GM12878 (cell line): ENCODE measurements at regions not wholly inside any gene's neighbourhood (a gene's known extent, or its start where the extent isn't known, plus 50 kb on each side); places are given as distances from the start of the nearest gene placed in this dataset.

Experiments used
- HDAC6 ChIP-seq: fragments of 200-600 bp; sonication (generic); IDR thresholded peaks from one replicate; pipeline ENCODE4 v1.8.0; 2017; ENCODE audit warnings: antibody characterized with exemption; ENCODE audit not compliant: unreplicated experiment
- MEF2B ChIP-seq: fragments of 450-650 bp; IDR thresholded peaks from 2 replicates; pipeline ENCODE4 v1.6.1; 2018; ENCODE audit warnings: mild to moderate bottlenecking, moderate library complexity; ENCODE audit not compliant: partially characterized antibody, poor library complexity, severe bottlenecking
- NFXL1 ChIP-seq: fragments of 450-650 bp; IDR thresholded peaks from 2 replicates; pipeline ENCODE4 v1.6.1; 2017; ENCODE audit warnings: antibody characterized with exemption, mild to moderate bottlenecking, borderline replicate concordance
- RCOR1 ChIP-seq: conservative IDR thresholded peaks from 2 replicates; pipeline ENCODE4 v1.6.1; 2012; ENCODE audit warnings: low read depth, low read length, improper control_type of control experiment
- SMC3 ChIP-seq: IDR thresholded peaks from 2 replicates; pipeline ENCODE4 v1.6.1; 2011; ENCODE audit warnings: low read length, improper control_type of control experiment, borderline replicate concordance
- SP1 ChIP-seq: IDR thresholded peaks from one replicate; pipeline ENCODE4 v1.6.1; 2011; ENCODE audit warnings: low read depth, low read length
- TF ChIP-seq, protein P1 (sequence below): fragments of 450-650 bp; IDR thresholded peaks from 2 replicates; pipeline ENCODE4 v1.6.1; 2017; ENCODE audit warnings: mild to moderate bottlenecking, low read depth, inconsistent platforms; ENCODE audit not compliant: poor library complexity, severe bottlenecking
- TF ChIP-seq, protein P2 (sequence below): IDR thresholded peaks from 2 replicates; pipeline ENCODE4 v1.6.1; 2012; ENCODE audit warnings: low read depth, low read length, improper control_type of control experiment
- TF ChIP-seq, protein P3 (sequence below): IDR thresholded peaks from 2 replicates; pipeline ENCODE4 v1.6.1; 2011; ENCODE audit warnings: borderline replicate concordance, low read depth, mild to moderate bottlenecking, moderate library complexity, mixed read lengths, low read length; ENCODE audit not compliant: insufficient read depth; ENCODE audit errors: extremely low read length
- TF ChIP-seq, protein P4 (sequence below): fragments of 450-650 bp; IDR thresholded peaks from 2 replicates; pipeline ENCODE4 v1.6.1; 2018; ENCODE audit warnings: borderline replicate concordance, mild to moderate bottlenecking; ENCODE audit not compliant: partially characterized antibody
- TF ChIP-seq, protein P5 (sequence below): fragments of 450-650 bp; IDR thresholded peaks from 2 replicates; pipeline ENCODE4 v1.6.1; 2017; ENCODE audit warnings: borderline replicate concordance
- TF ChIP-seq, protein P6 (sequence below): IDR thresholded peaks from 2 replicates; pipeline ENCODE4 v1.6.1; 2012; ENCODE audit warnings: low read depth, low read length, improper control_type of control experiment
- TF ChIP-seq, protein P7 (sequence below): IDR thresholded peaks from 2 replicates; pipeline ENCODE4 v1.6.1; 2011; ENCODE audit warnings: low read depth, low read length, improper control_type of control experiment, borderline replicate concordance

DNA sequence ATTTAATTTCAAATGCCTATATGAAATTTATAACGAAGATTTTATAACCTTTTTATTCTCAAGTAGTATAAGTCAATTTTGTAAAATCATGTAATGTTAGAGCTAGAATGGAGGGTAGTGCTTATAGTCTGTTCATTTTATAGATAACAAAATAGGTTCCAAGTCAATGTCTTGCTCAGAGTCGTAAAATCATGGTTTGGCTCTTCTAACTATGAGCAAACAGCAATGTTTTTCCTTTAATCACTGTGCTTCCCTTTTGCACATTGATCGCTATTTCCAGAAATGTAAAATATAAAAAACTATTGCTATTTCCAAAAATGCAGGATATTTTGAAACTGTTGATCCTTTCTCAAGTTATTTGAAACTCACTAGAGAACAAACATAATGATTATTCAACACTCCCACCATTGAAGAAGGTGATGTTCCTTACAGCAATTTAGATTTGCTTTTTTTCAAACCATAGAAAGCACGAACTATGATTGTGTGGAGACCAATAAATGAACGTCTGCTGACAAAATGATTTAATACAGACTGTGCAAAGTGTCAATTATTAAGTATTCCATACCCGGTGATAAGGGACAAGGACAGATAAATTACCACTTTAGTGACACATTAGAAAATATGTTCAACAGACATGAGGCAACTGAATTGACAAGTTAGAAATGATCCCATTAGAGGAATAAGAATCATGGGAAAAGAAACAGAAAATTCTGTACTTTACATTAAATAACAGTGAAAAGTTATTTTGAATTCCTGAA lies 412.1 kb upstream of the TECRL start (continued):
- TF ChIP-seq, protein P1, sequence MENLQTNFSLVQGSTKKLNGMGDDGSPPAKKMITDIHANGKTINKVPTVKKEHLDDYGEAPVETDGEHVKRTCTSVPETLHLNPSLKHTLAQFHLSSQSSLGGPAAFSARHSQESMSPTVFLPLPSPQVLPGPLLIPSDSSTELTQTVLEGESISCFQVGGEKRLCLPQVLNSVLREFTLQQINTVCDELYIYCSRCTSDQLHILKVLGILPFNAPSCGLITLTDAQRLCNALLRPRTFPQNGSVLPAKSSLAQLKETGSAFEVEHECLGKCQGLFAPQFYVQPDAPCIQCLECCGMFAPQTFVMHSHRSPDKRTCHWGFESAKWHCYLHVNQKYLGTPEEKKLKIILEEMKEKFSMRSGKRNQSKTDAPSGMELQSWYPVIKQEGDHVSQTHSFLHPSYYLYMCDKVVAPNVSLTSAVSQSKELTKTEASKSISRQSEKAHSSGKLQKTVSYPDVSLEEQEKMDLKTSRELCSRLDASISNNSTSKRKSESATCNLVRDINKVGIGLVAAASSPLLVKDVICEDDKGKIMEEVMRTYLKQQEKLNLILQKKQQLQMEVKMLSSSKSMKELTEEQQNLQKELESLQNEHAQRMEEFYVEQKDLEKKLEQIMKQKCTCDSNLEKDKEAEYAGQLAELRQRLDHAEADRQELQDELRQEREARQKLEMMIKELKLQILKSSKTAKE, result no peak
- no peak for TF ChIP-seq SP1
- TF ChIP-seq, protein P2, sequence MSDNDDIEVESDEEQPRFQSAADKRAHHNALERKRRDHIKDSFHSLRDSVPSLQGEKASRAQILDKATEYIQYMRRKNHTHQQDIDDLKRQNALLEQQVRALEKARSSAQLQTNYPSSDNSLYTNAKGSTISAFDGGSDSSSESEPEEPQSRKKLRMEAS, result no peak
- TF ChIP-seq, protein P3, sequence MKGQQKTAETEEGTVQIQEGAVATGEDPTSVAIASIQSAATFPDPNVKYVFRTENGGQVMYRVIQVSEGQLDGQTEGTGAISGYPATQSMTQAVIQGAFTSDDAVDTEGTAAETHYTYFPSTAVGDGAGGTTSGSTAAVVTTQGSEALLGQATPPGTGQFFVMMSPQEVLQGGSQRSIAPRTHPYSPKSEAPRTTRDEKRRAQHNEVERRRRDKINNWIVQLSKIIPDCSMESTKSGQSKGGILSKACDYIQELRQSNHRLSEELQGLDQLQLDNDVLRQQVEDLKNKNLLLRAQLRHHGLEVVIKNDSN, result no peak
- TF ChIP-seq RCOR1, result no peak
- TF ChIP-seq NFXL1, result no peak
- TF ChIP-seq, protein P4, sequence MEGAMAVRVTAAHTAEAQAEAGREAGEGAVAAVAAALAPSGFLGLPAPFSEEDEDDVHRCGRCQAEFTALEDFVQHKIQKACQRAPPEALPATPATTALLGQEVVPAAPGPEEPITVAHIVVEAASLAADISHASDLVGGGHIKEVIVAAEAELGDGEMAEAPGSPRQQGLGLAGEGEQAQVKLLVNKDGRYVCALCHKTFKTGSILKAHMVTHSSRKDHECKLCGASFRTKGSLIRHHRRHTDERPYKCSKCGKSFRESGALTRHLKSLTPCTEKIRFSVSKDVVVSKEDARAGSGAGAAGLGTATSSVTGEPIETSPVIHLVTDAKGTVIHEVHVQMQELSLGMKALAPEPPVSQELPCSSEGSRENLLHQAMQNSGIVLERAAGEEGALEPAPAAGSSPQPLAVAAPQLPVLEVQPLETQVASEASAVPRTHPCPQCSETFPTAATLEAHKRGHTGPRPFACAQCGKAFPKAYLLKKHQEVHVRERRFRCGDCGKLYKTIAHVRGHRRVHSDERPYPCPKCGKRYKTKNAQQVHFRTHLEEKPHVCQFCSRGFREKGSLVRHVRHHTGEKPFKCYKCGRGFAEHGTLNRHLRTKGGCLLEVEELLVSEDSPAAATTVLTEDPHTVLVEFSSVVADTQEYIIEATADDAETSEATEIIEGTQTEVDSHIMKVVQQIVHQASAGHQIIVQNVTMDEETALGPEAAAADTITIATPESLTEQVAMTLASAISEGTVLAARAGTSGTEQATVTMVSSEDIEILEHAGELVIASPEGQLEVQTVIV, result no peak
- TF ChIP-seq, protein P5, sequence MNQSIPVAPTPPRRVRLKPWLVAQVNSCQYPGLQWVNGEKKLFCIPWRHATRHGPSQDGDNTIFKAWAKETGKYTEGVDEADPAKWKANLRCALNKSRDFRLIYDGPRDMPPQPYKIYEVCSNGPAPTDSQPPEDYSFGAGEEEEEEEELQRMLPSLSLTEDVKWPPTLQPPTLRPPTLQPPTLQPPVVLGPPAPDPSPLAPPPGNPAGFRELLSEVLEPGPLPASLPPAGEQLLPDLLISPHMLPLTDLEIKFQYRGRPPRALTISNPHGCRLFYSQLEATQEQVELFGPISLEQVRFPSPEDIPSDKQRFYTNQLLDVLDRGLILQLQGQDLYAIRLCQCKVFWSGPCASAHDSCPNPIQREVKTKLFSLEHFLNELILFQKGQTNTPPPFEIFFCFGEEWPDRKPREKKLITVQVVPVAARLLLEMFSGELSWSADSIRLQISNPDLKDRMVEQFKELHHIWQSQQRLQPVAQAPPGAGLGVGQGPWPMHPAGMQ, result no peak
- TF ChIP-seq SMC3, result no peak
- TF ChIP-seq HDAC6, result no peak
- TF ChIP-seq, protein P6, sequence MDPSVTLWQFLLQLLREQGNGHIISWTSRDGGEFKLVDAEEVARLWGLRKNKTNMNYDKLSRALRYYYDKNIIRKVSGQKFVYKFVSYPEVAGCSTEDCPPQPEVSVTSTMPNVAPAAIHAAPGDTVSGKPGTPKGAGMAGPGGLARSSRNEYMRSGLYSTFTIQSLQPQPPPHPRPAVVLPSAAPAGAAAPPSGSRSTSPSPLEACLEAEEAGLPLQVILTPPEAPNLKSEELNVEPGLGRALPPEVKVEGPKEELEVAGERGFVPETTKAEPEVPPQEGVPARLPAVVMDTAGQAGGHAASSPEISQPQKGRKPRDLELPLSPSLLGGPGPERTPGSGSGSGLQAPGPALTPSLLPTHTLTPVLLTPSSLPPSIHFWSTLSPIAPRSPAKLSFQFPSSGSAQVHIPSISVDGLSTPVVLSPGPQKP, result no peak
- TF ChIP-seq, protein P7, sequence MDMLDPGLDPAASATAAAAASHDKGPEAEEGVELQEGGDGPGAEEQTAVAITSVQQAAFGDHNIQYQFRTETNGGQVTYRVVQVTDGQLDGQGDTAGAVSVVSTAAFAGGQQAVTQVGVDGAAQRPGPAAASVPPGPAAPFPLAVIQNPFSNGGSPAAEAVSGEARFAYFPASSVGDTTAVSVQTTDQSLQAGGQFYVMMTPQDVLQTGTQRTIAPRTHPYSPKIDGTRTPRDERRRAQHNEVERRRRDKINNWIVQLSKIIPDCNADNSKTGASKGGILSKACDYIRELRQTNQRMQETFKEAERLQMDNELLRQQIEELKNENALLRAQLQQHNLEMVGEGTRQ, result no peak
- TF ChIP-seq MEF2B, result no peak
